GM13976 (cell line): ENCODE measurements at regions not wholly inside any gene's neighbourhood (a gene's known extent, or its start where the extent isn't known, plus 50 kb on each side); places are given as distances from the start of the nearest gene placed in this dataset.

Experiments
- DNase-seq: peaks from one replicate; pipeline ENCODE4 v3.0.0; 2012; ENCODE audit warnings: low spot score
- CTCF ChIP-seq: IDR thresholded peaks from 2 replicates; pipeline ENCODE4 v1.5.1; 2012; ENCODE audit warnings: borderline replicate concordance, mild to moderate bottlenecking; ENCODE audit not compliant: insufficient read depth; ENCODE audit errors: extremely low read depth, missing control alignments, control extremely low read depth
- in situ Hi-C: fragments of 300-500 bp; cut with MboI; formaldehyde crosslinking; loops from one replicate; pipeline ENCODE4 v1.12.0; 2022; ENCODE audit warnings: low sequenced_read_pairs, mixed read lengths, inconsistent platforms; ENCODE audit not compliant: unreplicated experiment

GRCh38 chr11:97934572-97935208 is 1086.1 kb upstream of the CNTN5 start:
- no peak for TF ChIP-seq CTCF
- in situ Hi-C loops = no loop called here
- DNase-seq = no peak

- no peak for TF ChIP-seq CTCF
- no peak for DNase-seq
- in situ Hi-C loops = no loop called here
These were observed 1083.2 kb upstream of the CNTN5 start for GRCh38 chr11:97937501-97937900.

- in situ Hi-C loops = no loop called here
- no peak for TF ChIP-seq CTCF
- DNase-seq = no peak
These were observed 1082.0 kb upstream of the CNTN5 start for GRCh38 chr11:97938789-97939188.

GRCh38 chr11:97943493-97943892 is 1077.3 kb upstream of the CNTN5 start:
- no peak for TF ChIP-seq CTCF
- DNase-seq = no peak
- in situ Hi-C loops = no loop called here

- TF ChIP-seq CTCF = no peak
- DNase-seq = no peak
- in situ Hi-C loops = no loop called here
These were observed 1072.0 kb upstream of the CNTN5 start for GRCh38 chr11:97948793-97949192.

- no peak for TF ChIP-seq CTCF
- in situ Hi-C loops = no loop called here
These were observed 1065.2 kb upstream of the CNTN5 start for GRCh38 chr11:97955595-97955994.

More at GRCh38 chr11:97955595-97955994, 1065.2 kb upstream of the CNTN5 start:
- no peak for DNase-seq
